ENCODE measurements at regions not wholly inside any gene's neighbourhood (a gene's known extent, or its start where the extent isn't known, plus 50 kb on each side); places are given as distances from the start of the nearest gene placed in this dataset.

DNA sequence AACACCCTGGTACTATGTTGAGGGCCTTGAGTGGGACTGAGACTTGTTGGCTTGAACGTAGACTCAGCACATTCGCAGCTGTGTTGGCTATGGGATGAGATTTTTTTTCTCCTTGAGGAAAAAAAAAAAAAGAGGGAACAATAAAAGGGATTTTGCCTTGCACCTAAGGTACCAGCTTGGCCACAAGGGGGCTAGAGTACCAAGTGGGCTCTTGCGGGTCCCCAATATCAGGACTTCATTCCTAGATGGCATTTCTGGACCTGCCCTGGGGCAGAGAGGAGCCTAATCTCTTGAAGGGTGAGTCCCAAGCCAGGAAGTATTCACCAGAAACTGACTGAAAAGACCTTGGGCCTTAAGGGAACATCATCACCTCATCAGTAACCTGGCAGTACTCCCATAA is 1083.6 kb upstream of the PHF14 start:
- H3K36me3 ChIP-seq: no peaks in the 10 kb centered on the region
- DNase-seq (ENCODE audit: low spot score) (no peak), ATAC-seq (ENCODE audit: insufficient number of reproducible peaks, low FRiP score, low read depth) (no peak)
- H3K4me3 ChIP-seq: no peak overlapping the region
- no peaks in the 10 kb centered on the region for H3K27me3 ChIP-seq (replicated peaks; ENCODE audit: insufficient read depth)
- H3K27ac ChIP-seq: no peak overlapping the region
- no peaks in the 10 kb centered on the region for H3K4me1 ChIP-seq (ENCODE audit: control insufficient read depth in 1 of 2, low read depth in 2 of 2)
- TF ChIP-seq, protein P1, sequence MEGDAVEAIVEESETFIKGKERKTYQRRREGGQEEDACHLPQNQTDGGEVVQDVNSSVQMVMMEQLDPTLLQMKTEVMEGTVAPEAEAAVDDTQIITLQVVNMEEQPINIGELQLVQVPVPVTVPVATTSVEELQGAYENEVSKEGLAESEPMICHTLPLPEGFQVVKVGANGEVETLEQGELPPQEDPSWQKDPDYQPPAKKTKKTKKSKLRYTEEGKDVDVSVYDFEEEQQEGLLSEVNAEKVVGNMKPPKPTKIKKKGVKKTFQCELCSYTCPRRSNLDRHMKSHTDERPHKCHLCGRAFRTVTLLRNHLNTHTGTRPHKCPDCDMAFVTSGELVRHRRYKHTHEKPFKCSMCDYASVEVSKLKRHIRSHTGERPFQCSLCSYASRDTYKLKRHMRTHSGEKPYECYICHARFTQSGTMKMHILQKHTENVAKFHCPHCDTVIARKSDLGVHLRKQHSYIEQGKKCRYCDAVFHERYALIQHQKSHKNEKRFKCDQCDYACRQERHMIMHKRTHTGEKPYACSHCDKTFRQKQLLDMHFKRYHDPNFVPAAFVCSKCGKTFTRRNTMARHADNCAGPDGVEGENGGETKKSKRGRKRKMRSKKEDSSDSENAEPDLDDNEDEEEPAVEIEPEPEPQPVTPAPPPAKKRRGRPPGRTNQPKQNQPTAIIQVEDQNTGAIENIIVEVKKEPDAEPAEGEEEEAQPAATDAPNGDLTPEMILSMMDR (IDR thresholded peaks at IDR 0.05): no peak
- no peaks in the 10 kb centered on the region for H3K9me3 ChIP-seq

DNA sequence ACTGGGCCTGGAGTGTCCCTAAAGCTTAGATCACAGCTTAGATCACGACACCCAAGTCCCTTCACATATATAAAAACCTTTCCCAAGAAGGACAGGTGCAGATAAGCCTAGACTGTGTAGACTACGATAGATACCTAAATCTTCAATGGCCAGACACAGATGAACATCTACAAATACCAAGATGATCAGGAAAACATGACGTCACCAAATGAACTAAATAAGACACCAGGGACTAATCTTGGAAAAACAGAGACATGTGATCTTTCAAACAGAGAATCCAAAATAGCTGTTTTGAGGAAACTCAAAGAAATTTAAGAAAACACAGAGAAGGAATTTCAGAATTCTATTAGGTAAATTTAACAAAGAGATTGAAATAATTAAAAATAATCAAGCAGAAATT is 1082.6 kb upstream of the PHF14 start:
- no peaks in the 10 kb centered on the region for H3K27me3 ChIP-seq (replicated peaks; ENCODE audit: insufficient read depth)
- H3K4me1 ChIP-seq (ENCODE audit: control insufficient read depth in 1 of 2, low read depth in 2 of 2): no peaks in the 10 kb centered on the region
- TF ChIP-seq, protein P1 (IDR thresholded peaks at IDR 0.05): no peak
- ATAC-seq (ENCODE audit: insufficient number of reproducible peaks, low FRiP score, low read depth) (no peak), DNase-seq (ENCODE audit: low spot score) (no peak)
- no peak overlapping the region for H3K4me3 ChIP-seq
- no peak overlapping the region for H3K27ac ChIP-seq
- H3K9me3 ChIP-seq: no peaks in the 10 kb centered on the region
- H3K36me3 ChIP-seq: no peaks in the 10 kb centered on the region

DNA sequence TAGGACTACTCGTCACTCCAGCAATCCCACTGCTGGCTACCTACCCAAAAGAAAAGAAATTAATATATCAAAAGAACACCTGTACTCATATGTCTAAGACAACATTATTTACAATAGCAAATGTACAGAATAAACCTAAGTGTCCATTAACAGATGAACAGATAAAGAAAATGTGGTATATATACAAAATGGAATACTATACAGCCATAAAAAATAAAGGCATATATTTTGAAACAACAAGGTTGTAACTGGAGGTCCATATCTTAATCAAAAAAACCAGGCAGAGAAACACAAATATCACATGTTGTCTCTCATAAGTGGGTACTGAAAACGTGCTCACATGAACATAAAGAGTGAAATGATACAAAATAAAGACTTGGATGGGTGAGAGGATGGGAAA is 1073.3 kb upstream of the PHF14 start:
- no peaks in the 10 kb centered on the region for H3K27me3 ChIP-seq (replicated peaks; ENCODE audit: insufficient read depth)
- no peaks in the 10 kb centered on the region for H3K4me1 ChIP-seq (ENCODE audit: control insufficient read depth in 1 of 2, low read depth in 2 of 2)
- no peaks in the 10 kb centered on the region for H3K36me3 ChIP-seq
- no peak overlapping the region for H3K4me3 ChIP-seq
- no peak for DNase-seq (ENCODE audit: low spot score)
- ATAC-seq (ENCODE audit: insufficient number of reproducible peaks, low FRiP score, low read depth): no peak
- H3K9me3 ChIP-seq: peaks cover 9% of the 10 kb centered on the region
- no peak overlapping the region for H3K27ac ChIP-seq
- TF ChIP-seq, protein P1 (IDR thresholded peaks at IDR 0.05): no peak

DNA sequence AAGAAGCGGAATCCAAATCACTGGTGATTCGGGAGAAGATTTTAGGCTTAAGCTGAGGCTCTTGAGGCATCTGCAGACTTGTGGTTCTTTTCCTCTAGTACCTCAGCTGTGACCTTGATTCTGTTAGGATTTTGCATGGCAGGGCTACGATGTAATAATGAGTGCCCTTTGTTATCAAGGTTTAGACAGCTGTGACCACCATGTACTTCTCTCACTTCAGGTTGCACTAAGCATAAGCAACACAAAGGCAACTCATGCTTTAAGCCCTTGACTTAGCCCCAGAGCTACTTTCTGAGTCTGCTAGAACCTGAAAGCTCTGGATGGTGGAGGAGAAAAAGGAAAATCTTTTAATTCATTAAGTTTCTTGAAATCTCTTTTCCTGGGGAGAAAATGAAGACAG is 1052.3 kb upstream of the PHF14 start:
- no peak overlapping the region for H3K4me3 ChIP-seq
- TF ChIP-seq, protein P1 (IDR thresholded peaks at IDR 0.05): no peak
- no peak for ATAC-seq (ENCODE audit: insufficient number of reproducible peaks, low FRiP score, low read depth)

DNA sequence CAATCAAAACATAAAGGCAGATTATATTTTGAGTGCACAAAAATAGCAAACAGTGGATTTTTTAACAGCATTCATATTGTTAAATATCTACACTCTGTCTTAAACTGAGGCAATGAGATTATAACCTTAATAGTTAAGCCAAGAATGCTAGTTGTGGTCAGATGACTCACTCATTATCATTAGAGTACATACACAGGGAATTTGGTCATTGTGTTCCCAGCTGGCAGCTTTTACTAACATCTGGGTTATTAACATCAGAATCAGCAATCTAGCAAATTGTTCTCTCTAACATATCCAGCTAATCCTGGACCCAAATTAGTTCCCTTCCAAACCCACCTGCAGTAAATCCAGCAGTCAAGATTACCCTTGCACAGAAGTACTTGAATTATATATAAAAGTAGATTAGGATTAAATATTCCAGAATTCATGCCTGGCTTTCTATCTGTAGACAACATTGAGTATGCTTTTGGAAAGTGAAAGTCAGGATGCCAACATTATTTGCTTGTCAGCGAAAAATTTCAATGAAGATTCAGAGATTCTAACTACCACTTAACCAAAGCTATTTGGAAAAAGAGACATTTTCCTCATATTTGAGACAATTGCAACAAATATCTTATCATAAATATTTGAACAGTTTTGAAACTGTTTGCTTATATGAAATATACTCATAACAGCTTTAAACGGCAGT is 1035.6 kb upstream of the PHF14 start:
- Histone ChIP-seq H3K4me3 (no peak overlapping the region), H3K27me3 (replicated peaks; ENCODE audit: insufficient read depth) (no peaks in the 10 kb centered on the region), H3K9me3 (no peaks in the 10 kb centered on the region), H3K4me1 (ENCODE audit: control insufficient read depth in 1 of 2, low read depth in 2 of 2) (no peaks in the 10 kb centered on the region), H3K27ac (no peak overlapping the region), H3K36me3 (no peaks in the 10 kb centered on the region)
- no peak for DNase-seq (ENCODE audit: low spot score)
- no peak for ATAC-seq (ENCODE audit: insufficient number of reproducible peaks, low FRiP score, low read depth)
- TF ChIP-seq, protein P1 (IDR thresholded peaks at IDR 0.05): no peak

More for the DNA sequence above, 1052.3 kb upstream of the PHF14 start:
- no peaks in the 10 kb centered on the region for H3K36me3 ChIP-seq
- no peaks in the 10 kb centered on the region for H3K9me3 ChIP-seq
- H3K27me3 ChIP-seq (replicated peaks; ENCODE audit: insufficient read depth): no peaks in the 10 kb centered on the region
- H3K4me1 ChIP-seq (ENCODE audit: control insufficient read depth in 1 of 2, low read depth in 2 of 2): no peaks in the 10 kb centered on the region
- H3K27ac ChIP-seq: no peak overlapping the region
- no peak for DNase-seq (ENCODE audit: low spot score)

Measured in thoracic aorta (tissue), 2 donors.